K562 (cell line): ENCODE measurements at regions not wholly inside any gene's neighbourhood (a gene's known extent, or its start where the extent isn't known, plus 50 kb on each side); places are given as distances from the start of the nearest gene placed in this dataset.

Experiments
- ATAC-seq: fragments of 200-7000 bp; cut with Tn5 transposase; 3 replicates; pipeline ENCODE4 v1.9.1; 2020; ENCODE audit warnings: moderate library complexity
- BruUV-seq: library from RNA; stranded (reverse); fragments of 400-500 nt; replicated peaks from 2 replicates; lab custom pipeline; 2021; lab: Mats Ljungman, UMichigan
- CTCF ChIA-PET: fragments of 300-600 bp; formaldehyde crosslinking; extraction: SDS; loops from one replicate; lab custom pipeline; 2021; ENCODE audit warnings: low intra/inter-chr PET ratio; lab: Yijun Ruan, JAX
- POLR2A ChIA-PET: fragments of 300-600, 350-650 bp; sonication (Branson Sonifier 250); formaldehyde crosslinking; extraction: SDS; loops from one replicate; lab custom pipeline; 2021; ENCODE audit warnings: antibody characterized with exemption, inconsistent platforms; lab: Yijun Ruan, JAX
- DNase-seq, 4 experiments: peaks; one replicate each; pipeline versions ENCODE4 v3.0.0 to v3.0.0-alpha.2; 2011 to 2018; ENCODE audit warnings: low spot score in 3 of 4, mixed read lengths in 3 of 4; ENCODE audit errors: extremely low read depth in 1 of 4
- FAIRE-seq: peaks from 2 replicates; lab custom pipeline; 2011; peaks lifted over from hg19 to GRCh38; lab: Jason Lieb, UNC
- H2AFZ ChIP-seq: 2 replicates; pipeline ENCODE4 v1.6.0; 2011; ENCODE audit warnings: low read depth, low read length, control low read depth, inconsistent platforms
- H3K27ac ChIP-seq: fragments of 200-600 bp; 3 replicates; pipeline ENCODE4 v1.8.0; 2011; ENCODE audit warnings: low read depth, mild to moderate bottlenecking, control low read depth, inconsistent platforms, low read length, moderate library complexity, mixed read lengths; ENCODE audit errors: extremely low read depth
- H3K27me3 ChIP-seq, 2 experiments: fragments of 300-600 bp in 1 of 2; 2 replicates in 1 of 2; 3 replicates in 1 of 2; pipeline versions ENCODE4 v1.6.0 to v1.8.0; 2011; ENCODE audit warnings: inconsistent platforms in 2 of 2, low read length in 2 of 2, mild to moderate bottlenecking in 1 of 2, mixed read lengths in 1 of 2, moderate library complexity in 1 of 2; ENCODE audit not compliant: control insufficient read depth in 2 of 2, insufficient read depth in 2 of 2
- H3K36me3 ChIP-seq: fragments of 300-600 bp; 3 replicates; pipeline ENCODE4 v1.8.0; 2011; ENCODE audit warnings: mild to moderate bottlenecking, low read length, inconsistent platforms; ENCODE audit not compliant: control insufficient read depth, insufficient read depth
- H3K4me1 ChIP-seq, 2 experiments: fragments of 200-600 bp in 1 of 2; replicated peaks in 1 of 2; 2 replicates in 1 of 2; 3 replicates in 1 of 2; pipeline versions ENCODE4 v1.5.1 to v1.8.0; 2011; ENCODE audit warnings: inconsistent platforms in 2 of 2, low read length in 2 of 2, mild to moderate bottlenecking in 1 of 2, mixed read lengths in 1 of 2, moderate library complexity in 1 of 2; ENCODE audit not compliant: control insufficient read depth in 2 of 2, insufficient read depth in 2 of 2
- H3K4me2 ChIP-seq: 2 replicates; pipeline ENCODE4 v1.6.1; 2011; ENCODE audit warnings: low read length, control low read depth, inconsistent platforms, mixed read lengths; ENCODE audit not compliant: insufficient read depth
- H3K4me3 ChIP-seq: fragments of 200-600 bp; sonication (generic), shearing (Covaris generic); 2 replicates; pipeline ENCODE4 v1.5.1; 2016; ENCODE audit warnings: control low read depth, inconsistent platforms
- H3K79me2 ChIP-seq: fragments of 200-600 bp; 3 replicates; pipeline ENCODE4 v1.8.0; 2011; ENCODE audit warnings: low read length, inconsistent platforms; ENCODE audit not compliant: control insufficient read depth, insufficient read depth
- H3K9ac ChIP-seq, 2 experiments: 2 replicates each; pipeline versions ENCODE4 v1.6.0 to v1.6.1; 2011; ENCODE audit warnings: low read depth in 2 of 2, low read length in 2 of 2, control low read depth in 1 of 2, inconsistent platforms in 1 of 2, mild to moderate bottlenecking in 1 of 2, mixed read lengths in 1 of 2; ENCODE audit not compliant: insufficient read depth in 1 of 2
- H3K9me1 ChIP-seq: one replicate; pipeline ENCODE4 v1.6.0; 2011; ENCODE audit warnings: inconsistent platforms, mild to moderate bottlenecking, low read length, moderate library complexity; ENCODE audit not compliant: control insufficient read depth, insufficient read depth
- H3K9me3 ChIP-seq: replicated peaks from 2 replicates; pipeline ENCODE4 v1.5.1; 2011; ENCODE audit warnings: low read depth, low read length, inconsistent platforms; ENCODE audit not compliant: control insufficient read depth, insufficient read depth
- H4K20me1 ChIP-seq: replicated peaks from 2 replicates; pipeline ENCODE4 v1.6.1; 2011; ENCODE audit warnings: low read length, inconsistent platforms, mixed read lengths; ENCODE audit not compliant: control insufficient read depth, insufficient read depth
- BRD9 ChIP-seq: fragments of 450-650 bp; IDR thresholded peaks from 2 replicates; pipeline ENCODE4 v1.6.1; 2018; ENCODE audit warnings: low read depth; ENCODE audit not compliant: partially characterized antibody
- FOXJ3 ChIP-seq: sonication (generic); formaldehyde crosslinking; IDR thresholded peaks from 2 replicates; pipeline ENCODE4 v1.4.0; 2020; ENCODE audit warnings: mild to moderate bottlenecking, missing genetic modification reagents
- HDGF ChIP-seq: fragments of 450-650 bp; IDR thresholded peaks from 2 replicates; pipeline ENCODE4 v1.6.1; 2016
- KAT8 ChIP-seq: fragments of 450-650 bp; IDR thresholded peaks from 2 replicates; pipeline ENCODE4 v1.6.1; 2016; ENCODE audit warnings: low read depth, mild to moderate bottlenecking
- MLX ChIP-seq, 2 experiments: fragments of 450-650 bp in 1 of 2; sonication (generic) in 1 of 2; formaldehyde crosslinking; conservative IDR thresholded peaks; 2 replicates each; pipeline versions ENCODE4 v1.4.0 to v1.8.1; 2020 to 2022; ENCODE audit warnings: mild to moderate bottlenecking in 1 of 2, missing genetic modification reagents in 1 of 2
- PBX2 ChIP-seq, 2 experiments: IDR thresholded peaks in 1 of 2; conservative IDR thresholded peaks in 1 of 2; 2 replicates each; pipeline ENCODE4 v1.6.1; 2016; ENCODE audit warnings: low read depth in 2 of 2, mild to moderate bottlenecking in 1 of 2, missing compliant biosample characterization in 1 of 2, missing genetic modification characterization in 1 of 2, moderate library complexity in 1 of 2
- PPARD ChIP-seq: fragments of 250-450 bp; sonication (Bioruptor Pico); IDR thresholded peaks from 2 replicates; pipeline ENCODE4 v1.8.0; 2022; ENCODE audit warnings: inconsistent platforms, mild to moderate bottlenecking, moderate library complexity
- SREBF1 ChIP-seq: fragments of 150-350 bp; IDR thresholded peaks from 2 replicates; pipeline ENCODE4 v1.6.1; 2014; ENCODE audit warnings: antibody characterized with exemption, low read depth, low read length, borderline replicate concordance
- ZFP36 ChIP-seq: fragments of 150-350 bp; IDR thresholded peaks from 2 replicates; pipeline ENCODE4 v1.6.1; 2018; ENCODE audit warnings: low read length, low read depth; ENCODE audit not compliant: partially characterized antibody
- ZNF347 ChIP-seq: fragments of 450-650 bp; formaldehyde crosslinking; IDR thresholded peaks from 2 replicates; pipeline ENCODE4 v1.4.0; 2020; ENCODE audit warnings: low read depth, mild to moderate bottlenecking, moderate library complexity
- WGBS: fragments of 100-300 bp; shearing (Covaris generic); methylation state at CpG from one replicate; pipeline ENCODE4 v1.1.6; 2016; ENCODE audit warnings: low coverage, mixed read lengths; ENCODE audit not compliant: insufficient coverage; ENCODE audit errors: missing lambda C conversion rate; 5-methylcytosine and 5-hydroxymethylcytosine counted together
- in situ Hi-C: fragments of 300-500 bp; cut with MboI; formaldehyde crosslinking; loops from 4 replicates; pipeline ENCODE4 v1.15.0; 2018; ENCODE audit warnings: inconsistent platforms, mixed read lengths
- intact Hi-C: fragments of 100-400 bp; cut with micrococcal nuclease; formaldehyde crosslinking; loops from 2 replicates; pipeline ENCODE4 v1.14.2; 2022
- TF ChIP-seq, protein P1 (sequence below): fragments of 450-650 bp; IDR thresholded peaks from 2 replicates; pipeline ENCODE4 v1.6.1; 2016
- TF ChIP-seq, protein P2 (sequence below): IDR thresholded peaks from 2 replicates; pipeline ENCODE4 v1.6.1; 2016; ENCODE audit warnings: missing genetic modification characterization, missing compliant biosample characterization
- TF ChIP-seq, protein P3 (sequence below): fragments of 250-450 bp; sonication (Bioruptor Pico); IDR thresholded peaks from 2 replicates; pipeline ENCODE4 v1.4.0; 2020

GRCh38 chr13:50189450-50189849, 174.2 kb downstream of the KCNRG start (continued):
- TF ChIP-seq PBX2 (CRISPR knock-in tag; IDR thresholded peaks at IDR 0.05; ENCODE audit: low read depth) (no peak), PBX2 (tag; conservative IDR thresholded peaks at IDR 0.05; ENCODE audit: low read depth) (0 out of 2 replicates have a peak, but pooled peaks have one; percentile 38), KAT8 (no peak), MLX (CRISPR knock-in tag; conservative IDR thresholded peaks at IDR 0.05) (no peak), HDGF (no peak)
- TF ChIP-seq, protein P1, sequence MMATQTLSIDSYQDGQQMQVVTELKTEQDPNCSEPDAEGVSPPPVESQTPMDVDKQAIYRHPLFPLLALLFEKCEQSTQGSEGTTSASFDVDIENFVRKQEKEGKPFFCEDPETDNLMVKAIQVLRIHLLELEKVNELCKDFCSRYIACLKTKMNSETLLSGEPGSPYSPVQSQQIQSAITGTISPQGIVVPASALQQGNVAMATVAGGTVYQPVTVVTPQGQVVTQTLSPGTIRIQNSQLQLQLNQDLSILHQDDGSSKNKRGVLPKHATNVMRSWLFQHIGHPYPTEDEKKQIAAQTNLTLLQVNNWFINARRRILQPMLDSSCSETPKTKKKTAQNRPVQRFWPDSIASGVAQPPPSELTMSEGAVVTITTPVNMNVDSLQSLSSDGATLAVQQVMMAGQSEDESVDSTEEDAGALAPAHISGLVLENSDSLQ: 0 out of 2 replicates have a peak, but pooled peaks have one; percentile 13

- H3K4me1 ChIP-seq: peaks cover 0 to 25% of the 10 kb centered on the region in 2 experiments; a peak in 3 of 5 replicates
- ATAC-seq (no peak), DNase-seq (no peak), FAIRE-seq (no peak)
- H2AFZ ChIP-seq: no peak overlapping the region
- in situ Hi-C loops: no loop called here
- H3K4me3 ChIP-seq: no peak overlapping the region
- H3K79me2 ChIP-seq: peaks cover 52% of the 10 kb centered on the region
- 36% methylated on average over 1 of the region's 1 CpG for WGBS
- CTCF ChIA-PET: no interaction called here
- intact Hi-C loops: no loop called here
- no peak overlapping the region for H3K27ac ChIP-seq
- H4K20me1 ChIP-seq: 0 out of 2 replicates have a peak, but pooled peaks cover 4% of the 10 kb centered on the region
- no peaks in the 10 kb centered on the region for H3K9me1 ChIP-seq
- POLR2A ChIA-PET: interaction anchor here (0.6 to 0.9 kb wide), 2 partner anchors 10 to 110 kb away, joined by 3 to 4 read pairs; no protein-coding TSS in a partner anchor
- no TSS peak for BruUV-seq
- no peaks in the 10 kb centered on the region for H3K27me3 ChIP-seq
- no peaks in the 10 kb centered on the region for H3K9me3 ChIP-seq
- H3K4me2 ChIP-seq: no peak overlapping the region
- no peaks in the 10 kb centered on the region for H3K36me3 ChIP-seq
- H3K9ac ChIP-seq: no peak overlapping the region
- TF ChIP-seq SREBF1 (no peak), FOXJ3 (CRISPR knock-in tag) (no peak), ZFP36 (no peak), ZNF347 (CRISPR knock-in tag) (no peak), BRD9 (no peak), PPARD (no peak)
- TF ChIP-seq, protein P2, sequence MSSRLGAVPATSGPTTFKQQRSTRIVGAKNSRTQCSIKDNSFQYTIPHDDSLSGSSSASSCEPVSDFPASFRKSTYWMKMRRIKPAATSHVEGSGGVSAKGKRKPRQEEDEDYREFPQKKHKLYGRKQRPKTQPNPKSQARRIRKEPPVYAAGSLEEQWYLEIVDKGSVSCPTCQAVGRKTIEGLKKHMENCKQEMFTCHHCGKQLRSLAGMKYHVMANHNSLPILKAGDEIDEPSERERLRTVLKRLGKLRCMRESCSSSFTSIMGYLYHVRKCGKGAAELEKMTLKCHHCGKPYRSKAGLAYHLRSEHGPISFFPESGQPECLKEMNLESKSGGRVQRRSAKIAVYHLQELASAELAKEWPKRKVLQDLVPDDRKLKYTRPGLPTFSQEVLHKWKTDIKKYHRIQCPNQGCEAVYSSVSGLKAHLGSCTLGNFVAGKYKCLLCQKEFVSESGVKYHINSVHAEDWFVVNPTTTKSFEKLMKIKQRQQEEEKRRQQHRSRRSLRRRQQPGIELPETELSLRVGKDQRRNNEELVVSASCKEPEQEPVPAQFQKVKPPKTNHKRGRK (tag): no peak
- TF ChIP-seq, protein P3, sequence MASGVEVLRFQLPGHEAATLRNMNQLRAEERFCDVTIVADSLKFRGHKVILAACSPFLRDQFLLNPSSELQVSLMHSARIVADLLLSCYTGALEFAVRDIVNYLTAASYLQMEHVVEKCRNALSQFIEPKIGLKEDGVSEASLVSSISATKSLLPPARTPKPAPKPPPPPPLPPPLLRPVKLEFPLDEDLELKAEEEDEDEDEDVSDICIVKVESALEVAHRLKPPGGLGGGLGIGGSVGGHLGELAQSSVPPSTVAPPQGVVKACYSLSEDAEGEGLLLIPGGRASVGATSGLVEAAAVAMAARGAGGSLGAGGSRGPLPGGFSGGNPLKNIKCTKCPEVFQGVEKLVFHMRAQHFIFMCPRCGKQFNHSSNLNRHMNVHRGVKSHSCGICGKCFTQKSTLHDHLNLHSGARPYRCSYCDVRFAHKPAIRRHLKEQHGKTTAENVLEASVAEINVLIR (CRISPR knock-in tag): no peak
These were observed 175.8 kb downstream of the KCNRG start for GRCh38 chr13:50191004-50191403.
